WTC11 (cell line): ENCODE measurements at regions not wholly inside any gene's neighbourhood (a gene's known extent, or its start where the extent isn't known, plus 50 kb on each side); places are given as distances from the start of the nearest gene placed in this dataset.

ENCODE experiments used
- JUN ChIP-seq: sonication (generic); formaldehyde crosslinking; IDR thresholded peaks from 2 replicates; pipeline ENCODE4 v1.8.0; 2023; ENCODE audit warnings: mild to moderate bottlenecking, missing genetic modification reagents
- TEAD4 ChIP-seq: sonication (generic); formaldehyde crosslinking; IDR thresholded peaks from 2 replicates; pipeline ENCODE4 v1.8.0; 2022; ENCODE audit warnings: mild to moderate bottlenecking, missing genetic modification reagents
- ZNF425 ChIP-seq: fragments of 250-450 bp; sonication (Bioruptor Pico); conservative IDR thresholded peaks from 2 replicates; pipeline ENCODE4 v1.9.0; 2021; ENCODE audit warnings: mild to moderate bottlenecking
- TF ChIP-seq, protein P1 (sequence below): sonication (generic); formaldehyde crosslinking; IDR thresholded peaks from 2 replicates; pipeline ENCODE4 v1.8.1; 2023; ENCODE audit warnings: mild to moderate bottlenecking, moderate library complexity, missing genetic modification reagents
- TF ChIP-seq, protein P2 (sequence below): sonication (generic); formaldehyde crosslinking; IDR thresholded peaks from 2 replicates; pipeline ENCODE4 v1.8.1; 2023; ENCODE audit warnings: mild to moderate bottlenecking, missing genetic modification reagents
- TF ChIP-seq, protein P3 (sequence below): fragments of 200-600 bp; IDR thresholded peaks from 2 replicates; pipeline ENCODE4 v1.8.0; 2022; ENCODE audit warnings: antibody characterized with exemption
- TF ChIP-seq, protein P4 (sequence below): sonication (generic); formaldehyde crosslinking; IDR thresholded peaks from 2 replicates; pipeline ENCODE4 v1.8.1; 2023; ENCODE audit warnings: mild to moderate bottlenecking, missing genetic modification reagents, moderate library complexity
- TF ChIP-seq, protein P5 (sequence below): sonication (generic); formaldehyde crosslinking; IDR thresholded peaks from 2 replicates; pipeline ENCODE4 v1.8.0; 2022; ENCODE audit warnings: mild to moderate bottlenecking, missing genetic modification reagents
- TF ChIP-seq, protein P6 (sequence below): sonication (generic); formaldehyde crosslinking; IDR thresholded peaks from 2 replicates; pipeline ENCODE4 v1.8.0; 2023; ENCODE audit warnings: mild to moderate bottlenecking, missing genetic modification reagents

DNA sequence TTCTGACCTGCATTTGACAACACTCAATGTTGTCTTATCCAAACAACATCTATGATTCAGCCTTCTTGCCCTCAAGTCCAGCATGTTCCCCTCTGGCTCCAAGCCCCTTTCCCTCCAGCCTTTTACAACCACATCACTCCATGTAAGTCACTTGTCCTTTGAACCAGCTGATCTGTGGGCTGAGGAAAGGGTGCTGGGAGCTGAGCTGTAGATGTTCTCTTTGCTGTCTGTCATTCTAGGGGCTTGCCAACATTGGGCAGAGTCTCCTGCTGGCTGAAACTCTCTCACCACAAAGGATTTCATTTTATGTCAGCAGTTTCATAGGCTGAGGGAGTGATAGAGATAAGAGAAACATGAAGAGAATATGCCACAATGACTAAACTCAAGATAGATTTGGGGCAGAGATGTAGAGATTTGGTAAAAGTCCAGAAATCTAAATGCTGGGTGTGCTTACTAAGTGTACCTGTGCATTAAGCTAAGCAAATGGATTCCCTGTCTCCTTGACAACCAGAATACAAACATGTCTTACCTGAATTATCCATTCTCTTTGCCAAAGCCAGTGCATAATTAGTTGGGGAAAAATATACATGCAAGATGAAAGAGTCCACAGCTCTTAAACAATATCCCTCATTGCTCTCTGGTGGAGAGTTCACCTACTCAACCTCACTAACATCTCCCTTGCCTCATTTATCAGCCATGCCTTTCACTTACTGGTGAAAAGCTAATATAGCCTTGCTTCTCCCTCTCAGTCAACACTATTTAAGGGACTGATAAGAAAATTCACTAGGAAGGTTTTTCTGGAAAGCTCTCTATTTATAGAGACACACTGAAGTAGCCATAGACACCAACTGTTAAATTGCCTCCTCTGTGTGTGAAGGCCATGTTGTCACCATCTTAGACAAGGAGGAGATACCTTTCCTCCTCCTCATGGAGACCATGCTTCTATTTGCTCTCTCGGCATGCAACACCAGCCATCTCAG, 175.5 kb upstream of the SERP2 start:
- TF ChIP-seq, protein P1, sequence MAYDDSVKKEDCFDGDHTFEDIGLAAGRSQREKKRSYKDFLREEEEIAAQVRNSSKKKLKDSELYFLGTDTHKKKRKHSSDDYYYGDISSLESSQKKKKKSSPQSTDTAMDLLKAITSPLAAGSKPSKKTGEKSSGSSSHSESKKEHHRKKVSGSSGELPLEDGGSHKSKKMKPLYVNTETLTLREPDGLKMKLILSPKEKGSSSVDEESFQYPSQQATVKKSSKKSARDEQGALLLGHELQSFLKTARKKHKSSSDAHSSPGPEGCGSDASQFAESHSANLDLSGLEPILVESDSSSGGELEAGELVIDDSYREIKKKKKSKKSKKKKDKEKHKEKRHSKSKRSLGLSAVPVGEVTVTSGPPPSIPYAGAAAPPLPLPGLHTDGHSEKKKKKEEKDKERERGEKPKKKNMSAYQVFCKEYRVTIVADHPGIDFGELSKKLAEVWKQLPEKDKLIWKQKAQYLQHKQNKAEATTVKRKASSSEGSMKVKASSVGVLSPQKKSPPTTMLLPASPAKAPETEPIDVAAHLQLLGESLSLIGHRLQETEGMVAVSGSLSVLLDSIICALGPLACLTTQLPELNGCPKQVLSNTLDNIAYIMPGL: no peak
- TF ChIP-seq, protein P2, sequence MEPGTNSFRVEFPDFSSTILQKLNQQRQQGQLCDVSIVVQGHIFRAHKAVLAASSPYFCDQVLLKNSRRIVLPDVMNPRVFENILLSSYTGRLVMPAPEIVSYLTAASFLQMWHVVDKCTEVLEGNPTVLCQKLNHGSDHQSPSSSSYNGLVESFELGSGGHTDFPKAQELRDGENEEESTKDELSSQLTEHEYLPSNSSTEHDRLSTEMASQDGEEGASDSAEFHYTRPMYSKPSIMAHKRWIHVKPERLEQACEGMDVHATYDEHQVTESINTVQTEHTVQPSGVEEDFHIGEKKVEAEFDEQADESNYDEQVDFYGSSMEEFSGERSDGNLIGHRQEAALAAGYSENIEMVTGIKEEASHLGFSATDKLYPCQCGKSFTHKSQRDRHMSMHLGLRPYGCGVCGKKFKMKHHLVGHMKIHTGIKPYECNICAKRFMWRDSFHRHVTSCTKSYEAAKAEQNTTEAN (CRISPR knock-in tag): no peak
- TF ChIP-seq, protein P3, sequence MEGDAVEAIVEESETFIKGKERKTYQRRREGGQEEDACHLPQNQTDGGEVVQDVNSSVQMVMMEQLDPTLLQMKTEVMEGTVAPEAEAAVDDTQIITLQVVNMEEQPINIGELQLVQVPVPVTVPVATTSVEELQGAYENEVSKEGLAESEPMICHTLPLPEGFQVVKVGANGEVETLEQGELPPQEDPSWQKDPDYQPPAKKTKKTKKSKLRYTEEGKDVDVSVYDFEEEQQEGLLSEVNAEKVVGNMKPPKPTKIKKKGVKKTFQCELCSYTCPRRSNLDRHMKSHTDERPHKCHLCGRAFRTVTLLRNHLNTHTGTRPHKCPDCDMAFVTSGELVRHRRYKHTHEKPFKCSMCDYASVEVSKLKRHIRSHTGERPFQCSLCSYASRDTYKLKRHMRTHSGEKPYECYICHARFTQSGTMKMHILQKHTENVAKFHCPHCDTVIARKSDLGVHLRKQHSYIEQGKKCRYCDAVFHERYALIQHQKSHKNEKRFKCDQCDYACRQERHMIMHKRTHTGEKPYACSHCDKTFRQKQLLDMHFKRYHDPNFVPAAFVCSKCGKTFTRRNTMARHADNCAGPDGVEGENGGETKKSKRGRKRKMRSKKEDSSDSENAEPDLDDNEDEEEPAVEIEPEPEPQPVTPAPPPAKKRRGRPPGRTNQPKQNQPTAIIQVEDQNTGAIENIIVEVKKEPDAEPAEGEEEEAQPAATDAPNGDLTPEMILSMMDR: no peak
- TF ChIP-seq JUN (CRISPR knock-in tag) (no peak), ZNF425 (CRISPR knock-in tag) (no peak), TEAD4 (CRISPR knock-in tag) (no peak)
- TF ChIP-seq, protein P4, sequence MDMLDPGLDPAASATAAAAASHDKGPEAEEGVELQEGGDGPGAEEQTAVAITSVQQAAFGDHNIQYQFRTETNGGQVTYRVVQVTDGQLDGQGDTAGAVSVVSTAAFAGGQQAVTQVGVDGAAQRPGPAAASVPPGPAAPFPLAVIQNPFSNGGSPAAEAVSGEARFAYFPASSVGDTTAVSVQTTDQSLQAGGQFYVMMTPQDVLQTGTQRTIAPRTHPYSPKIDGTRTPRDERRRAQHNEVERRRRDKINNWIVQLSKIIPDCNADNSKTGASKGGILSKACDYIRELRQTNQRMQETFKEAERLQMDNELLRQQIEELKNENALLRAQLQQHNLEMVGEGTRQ (CRISPR knock-in tag): no peak
- TF ChIP-seq, protein P5, sequence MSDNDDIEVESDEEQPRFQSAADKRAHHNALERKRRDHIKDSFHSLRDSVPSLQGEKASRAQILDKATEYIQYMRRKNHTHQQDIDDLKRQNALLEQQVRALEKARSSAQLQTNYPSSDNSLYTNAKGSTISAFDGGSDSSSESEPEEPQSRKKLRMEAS: no peak
- TF ChIP-seq, protein P6, sequence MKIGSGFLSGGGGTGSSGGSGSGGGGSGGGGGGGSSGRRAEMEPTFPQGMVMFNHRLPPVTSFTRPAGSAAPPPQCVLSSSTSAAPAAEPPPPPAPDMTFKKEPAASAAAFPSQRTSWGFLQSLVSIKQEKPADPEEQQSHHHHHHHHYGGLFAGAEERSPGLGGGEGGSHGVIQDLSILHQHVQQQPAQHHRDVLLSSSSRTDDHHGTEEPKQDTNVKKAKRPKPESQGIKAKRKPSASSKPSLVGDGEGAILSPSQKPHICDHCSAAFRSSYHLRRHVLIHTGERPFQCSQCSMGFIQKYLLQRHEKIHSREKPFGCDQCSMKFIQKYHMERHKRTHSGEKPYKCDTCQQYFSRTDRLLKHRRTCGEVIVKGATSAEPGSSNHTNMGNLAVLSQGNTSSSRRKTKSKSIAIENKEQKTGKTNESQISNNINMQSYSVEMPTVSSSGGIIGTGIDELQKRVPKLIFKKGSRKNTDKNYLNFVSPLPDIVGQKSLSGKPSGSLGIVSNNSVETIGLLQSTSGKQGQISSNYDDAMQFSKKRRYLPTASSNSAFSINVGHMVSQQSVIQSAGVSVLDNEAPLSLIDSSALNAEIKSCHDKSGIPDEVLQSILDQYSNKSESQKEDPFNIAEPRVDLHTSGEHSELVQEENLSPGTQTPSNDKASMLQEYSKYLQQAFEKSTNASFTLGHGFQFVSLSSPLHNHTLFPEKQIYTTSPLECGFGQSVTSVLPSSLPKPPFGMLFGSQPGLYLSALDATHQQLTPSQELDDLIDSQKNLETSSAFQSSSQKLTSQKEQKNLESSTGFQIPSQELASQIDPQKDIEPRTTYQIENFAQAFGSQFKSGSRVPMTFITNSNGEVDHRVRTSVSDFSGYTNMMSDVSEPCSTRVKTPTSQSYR (CRISPR knock-in tag): no peak
